ENCODE measurements at regions not wholly inside any gene's neighbourhood (a gene's known extent, or its start where the extent isn't known, plus 50 kb on each side); places are given as distances from the start of the nearest gene placed in this dataset.

GRCh38 chr3:82505079-82505756 lies 743.8 kb upstream of the GBE1 start:
- TF ChIP-seq CTCF (IDR thresholded peaks at IDR 0.05; ENCODE audit: insufficient read depth, low read length, poor library complexity, severe bottlenecking) (no peak), EZH2phosphoT487 (conservative IDR thresholded peaks at IDR 0.05; ENCODE audit: low read length) (no peak)

Measured in SU-DHL-6 (cell line).